GM19193 (cell line): ENCODE measurements at regions not wholly inside any gene's neighbourhood (a gene's known extent, or its start where the extent isn't known, plus 50 kb on each side); places are given as distances from the start of the nearest gene placed in this dataset.

Experiments used
- POLR2A ChIP-seq: IDR thresholded peaks from 4 replicates; pipeline ENCODE4 v1.6.1; 2011; ENCODE audit not compliant: insufficient read depth, insufficient read length; ENCODE audit errors: extremely low read depth

GRCh38 chr13:73754727-73755292, 379.4 kb downstream of the KLF12 start:
- no peak for TF ChIP-seq POLR2A

DNA sequence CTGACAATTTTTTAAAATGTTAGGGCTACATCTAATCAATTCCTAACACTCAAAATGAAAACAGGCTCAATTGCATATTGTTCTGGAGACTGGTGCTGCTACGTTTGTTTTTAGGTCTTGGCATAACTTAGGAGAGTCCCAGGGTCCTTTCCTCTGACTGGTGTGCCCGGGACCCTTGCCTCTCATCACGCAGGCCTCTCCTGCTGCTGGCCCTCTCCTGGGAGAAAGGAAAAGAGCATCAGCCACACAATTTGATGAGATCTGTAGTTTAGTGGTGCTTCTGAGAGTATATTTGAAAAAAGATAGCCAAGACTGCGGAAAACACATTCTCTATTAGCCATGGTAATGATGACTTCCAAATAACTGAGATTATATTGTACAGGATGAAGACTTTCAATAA, 380.0 kb downstream of the KLF12 start:
- TF ChIP-seq POLR2A, result no peak

DNA sequence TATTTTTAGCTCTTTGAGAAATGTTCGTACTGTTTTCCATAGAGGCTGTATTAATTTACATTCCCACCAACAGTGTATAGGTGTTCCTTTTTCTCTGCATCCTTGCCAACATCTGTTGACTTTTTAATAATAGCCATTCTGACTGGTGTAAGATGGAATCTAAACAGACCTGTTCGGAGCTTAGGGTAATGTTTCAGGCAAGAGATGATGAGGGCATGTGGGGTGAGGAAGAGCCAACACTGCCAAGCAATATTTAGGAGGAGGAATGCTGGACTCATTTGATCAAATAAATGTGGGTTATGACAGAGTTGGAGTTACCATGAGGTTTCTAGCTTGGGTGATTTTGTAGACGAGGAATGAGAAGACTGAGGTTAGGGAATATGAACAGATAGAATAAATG, 382.9 kb downstream of the KLF12 start:
- no peak for TF ChIP-seq POLR2A

DNA sequence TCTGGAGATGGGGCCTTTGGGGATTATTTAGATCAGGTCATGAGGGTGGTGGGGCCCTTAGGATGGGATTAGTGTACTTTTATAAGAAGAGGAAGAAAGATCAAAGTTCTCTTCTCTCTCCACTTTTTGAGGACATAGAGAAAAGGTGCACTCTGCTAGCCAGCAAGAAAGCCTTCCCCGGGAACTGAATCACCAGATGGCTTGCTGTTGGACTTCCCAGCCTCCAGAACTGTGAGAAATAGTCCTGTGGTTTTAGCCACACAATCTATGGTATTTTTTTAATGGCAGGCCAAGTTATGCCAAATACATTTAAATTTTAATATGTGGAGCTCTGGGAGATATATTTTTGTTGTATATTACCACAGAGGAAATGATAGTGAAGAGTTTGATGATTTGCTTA, 385.8 kb downstream of the KLF12 start:
- no peak for TF ChIP-seq POLR2A

DNA sequence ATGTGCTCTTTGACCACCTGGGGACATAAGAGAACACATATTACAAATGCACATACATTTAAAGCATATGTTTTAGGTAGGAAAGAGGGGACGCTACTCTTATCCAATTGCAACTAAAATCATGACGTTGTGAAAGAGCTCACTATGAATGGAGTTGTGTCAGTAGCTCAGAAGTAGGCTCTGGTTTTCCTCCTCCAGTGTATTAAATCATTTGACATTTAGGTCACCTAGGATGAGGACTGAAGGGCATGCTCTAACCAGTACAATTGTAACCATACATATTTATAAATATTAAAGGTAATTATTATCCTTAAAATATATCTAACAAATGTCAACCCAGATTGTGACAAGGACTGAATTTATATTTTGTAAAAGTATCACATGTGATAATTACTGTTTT, 389.0 kb downstream of the KLF12 start:
- TF ChIP-seq POLR2A, result no peak

GRCh38 chr13:73742982-73743381, 391.2 kb downstream of the KLF12 start:
- TF ChIP-seq POLR2A, result no peak

GRCh38 chr13:73741742-73742141, 392.5 kb downstream of the KLF12 start:
- no peak for TF ChIP-seq POLR2A

- no peak for TF ChIP-seq POLR2A
Observed at GRCh38 chr13:73741111-73741510, 393.1 kb downstream of the KLF12 start.

DNA sequence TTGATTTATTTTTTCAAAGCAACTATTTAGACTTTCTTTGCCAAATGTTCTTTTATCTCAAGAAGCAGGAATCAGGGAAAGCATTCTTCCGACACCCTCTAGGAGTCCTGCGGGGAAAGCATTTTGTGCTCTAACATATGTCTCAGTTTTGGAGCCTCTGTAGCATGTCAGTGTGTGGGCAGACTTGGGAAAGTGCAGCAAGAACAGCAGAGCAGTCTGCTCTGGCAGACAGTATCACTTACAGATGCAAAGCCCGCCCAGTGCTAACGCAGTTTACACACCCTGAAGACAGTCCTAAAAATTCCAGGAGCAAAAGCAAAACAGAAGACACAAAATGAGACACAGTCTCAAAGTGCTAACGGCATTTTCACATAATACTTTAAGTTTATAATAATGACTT, 393.5 kb downstream of the KLF12 start:
- TF ChIP-seq POLR2A, result no peak

GRCh38 chr13:73739394-73739793, 394.8 kb downstream of the KLF12 start:
- no peak for TF ChIP-seq POLR2A

DNA sequence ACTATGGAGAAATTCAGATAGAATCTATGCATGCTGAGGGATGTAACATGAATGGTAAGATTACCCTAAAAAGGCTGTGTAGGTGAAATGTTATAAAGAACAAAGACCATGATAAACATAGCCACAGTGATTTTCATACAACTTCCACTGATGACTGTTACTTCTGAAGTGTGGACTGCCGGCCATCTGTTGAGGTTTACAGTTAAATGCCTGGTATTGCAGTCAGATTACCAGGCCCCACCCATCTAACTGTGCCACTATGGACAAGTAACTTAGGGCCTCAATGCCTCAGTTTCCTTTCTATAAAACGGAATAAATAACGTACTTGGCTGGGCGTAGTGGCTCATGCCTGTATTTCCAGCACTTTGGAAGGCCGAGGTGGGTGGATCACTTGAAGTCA, 395.6 kb downstream of the KLF12 start:
- TF ChIP-seq POLR2A, result no peak

DNA sequence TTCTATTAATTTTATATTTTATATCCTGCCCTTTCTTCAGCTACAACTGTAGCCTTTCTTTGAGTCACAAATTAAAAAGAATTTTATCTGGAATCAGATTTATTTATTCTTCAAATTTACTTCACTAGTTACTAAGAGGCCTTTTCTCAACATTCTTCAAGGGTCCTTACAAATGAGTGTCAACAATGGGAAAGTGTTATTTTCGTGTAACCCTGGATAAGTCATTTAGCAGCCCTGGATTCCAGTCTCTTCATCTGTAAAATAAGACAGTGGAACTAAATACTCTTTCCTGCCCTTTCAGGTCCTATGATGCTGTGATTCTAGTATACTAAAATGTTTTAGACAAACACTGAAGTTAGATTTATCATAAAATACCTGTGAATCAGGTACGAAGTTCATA, 397.0 kb downstream of the KLF12 start:
- TF ChIP-seq POLR2A, result no peak

- no peak for TF ChIP-seq POLR2A
Observed at GRCh38 chr13:73733706-73734105, 400.5 kb downstream of the KLF12 start.

GRCh38 chr13:73732350-73732749, 401.9 kb downstream of the KLF12 start:
- TF ChIP-seq POLR2A, result no peak

DNA sequence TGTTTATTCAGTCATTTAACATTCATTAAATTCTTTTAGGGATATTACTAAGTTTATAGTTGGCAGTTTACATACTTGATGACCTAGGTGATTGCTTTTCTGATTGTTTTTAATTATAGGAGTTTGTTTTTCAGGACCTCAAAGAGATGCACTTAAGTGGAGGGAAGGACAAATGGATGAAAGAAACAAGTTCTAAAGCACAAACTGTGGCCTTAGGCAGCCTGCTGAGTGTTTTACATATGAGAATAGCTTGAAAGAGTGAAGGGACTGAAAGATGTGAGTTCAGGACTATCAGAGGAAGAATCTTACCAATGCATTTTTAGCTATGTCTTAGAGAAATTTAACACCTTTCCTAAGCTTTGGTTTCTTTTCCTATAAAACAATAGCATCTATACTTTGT, 402.6 kb downstream of the KLF12 start:
- TF ChIP-seq POLR2A, result no peak

DNA sequence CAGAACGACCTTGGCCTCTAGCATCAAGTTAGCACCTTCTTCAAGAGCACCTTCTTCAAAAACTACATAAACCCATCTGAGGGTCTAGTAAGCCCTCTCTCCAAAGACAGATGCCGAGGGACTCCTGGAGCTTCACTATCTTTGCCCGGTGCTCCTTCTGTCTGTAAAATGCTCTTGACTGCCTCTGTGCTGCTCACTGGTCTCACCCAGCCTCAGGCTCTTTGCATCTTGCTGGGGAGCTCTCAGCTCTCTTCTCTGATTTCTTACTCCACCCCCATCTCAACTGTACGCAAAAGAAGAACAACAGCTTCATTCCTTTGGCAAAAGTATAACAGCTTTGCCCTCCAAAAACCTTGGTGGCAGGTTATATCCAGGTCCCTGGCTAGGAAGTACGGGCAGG, 404.2 kb downstream of the KLF12 start:
- TF ChIP-seq POLR2A, result no peak

DNA sequence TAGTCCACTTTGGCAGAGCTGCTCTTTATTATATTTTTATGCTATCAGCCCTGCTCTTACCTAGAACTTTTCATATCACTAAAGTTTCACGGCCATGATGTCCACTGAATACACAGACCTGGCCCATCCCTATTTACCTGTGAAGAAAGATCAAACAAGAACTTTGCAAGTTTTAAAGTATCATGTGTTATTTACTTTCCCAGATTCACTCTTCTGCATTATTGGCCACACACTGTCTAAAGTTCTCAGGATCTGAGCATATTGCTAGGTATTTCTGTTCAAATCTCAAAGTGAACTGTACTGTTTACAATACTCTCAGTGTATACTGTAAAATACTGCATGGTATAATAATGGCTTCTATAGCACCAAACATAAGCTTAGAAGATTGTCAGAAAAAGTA, 405.2 kb downstream of the KLF12 start:
- TF ChIP-seq POLR2A, result no peak
